ENCODE measurements at regions not wholly inside any gene's neighbourhood (a gene's known extent, or its start where the extent isn't known, plus 50 kb on each side); places are given as distances from the start of the nearest gene placed in this dataset.

GRCh38 chr17:65455154-65455971 lies 106.1 kb downstream of the AXIN2 start:
- 9% methylated on average over 11 of the region's 11 CpGs for WGBS (ENCODE audit: insufficient coverage, low coverage, missing lambda C conversion rate)
- intact Hi-C loops (cut with micrococcal nuclease), result no loop called here
- TF ChIP-seq KAT2B (IDR thresholded peaks at IDR 0.05; ENCODE audit: low read depth, low read length) (no peak), YBX1 (IDR thresholded peaks at IDR 0.05) (no peak), CEBPG (CRISPR knock-in tag; IDR thresholded peaks at IDR 0.05) (no peak), CEBPG (tag; conservative IDR thresholded peaks at IDR 0.05 in 1 of 2, IDR thresholded peaks at IDR 0.05 in 1 of 2) (peak; percentile 56 to 95), ZNF384 (IDR thresholded peaks at IDR 0.05; ENCODE audit: low read depth, low read length) (peak; percentile 46; the same call in 1 of the 2 replicates), ERF (CRISPR knock-in tag; IDR thresholded peaks at IDR 0.05) (no peak), ATF3 (IDR thresholded peaks at IDR 0.05) (peak; percentile 63), ATF3 (CRISPR knock-in tag; conservative IDR thresholded peaks at IDR 0.05) (no peak), ATF7 (IDR thresholded peaks at IDR 0.05) (peak; percentile 17; the same call in 1 of the 2 replicates), ZNF584 (CRISPR knock-in tag; IDR thresholded peaks at IDR 0.05; ENCODE audit: low read depth) (peak; percentile 55; the same call in 1 of the 2 replicates), ZNF175 (CRISPR knock-in tag; IDR thresholded peaks at IDR 0.05; ENCODE audit: low read depth) (peak; percentile 78), TRIM24 (IDR thresholded peaks at IDR 0.05) (peak; percentile 74; a peak in 2 of 4 replicates), REST (IDR thresholded peaks at IDR 0.05; ENCODE audit: borderline replicate concordance) (no peak), REST (CRISPR knock-in tag; IDR thresholded peaks at IDR 0.05; ENCODE audit: low read depth) (no peak)

More at GRCh38 chr17:65455154-65455971, 106.1 kb downstream of the AXIN2 start:
- FAIRE-seq (no peak), ATAC-seq (no peak; the same call in 2 of the 3 replicates), DNase-seq (ENCODE audit: extremely low read depth in 1 of 4, low spot score in 3 of 4) (no peak)
- H3K9ac ChIP-seq (ENCODE audit: insufficient read depth in 1 of 2, low read depth in 2 of 2, low read length in 2 of 2), result no peak overlapping the region
- no peaks in the 10 kb centered on the region for H3K9me1 ChIP-seq (ENCODE audit: control insufficient read depth, insufficient read depth, low read length)
- no TSS peak for BruUV-seq (replicated peaks)
- in situ Hi-C loops (cut with MboI), result no loop called here
- H3K4me2 ChIP-seq (ENCODE audit: insufficient read depth, low read length), result no peak overlapping the region
- H3K4me3 ChIP-seq, result no peak overlapping the region
- H3K9me3 ChIP-seq (replicated peaks; ENCODE audit: control insufficient read depth, insufficient read depth, low read depth, low read length), result no peaks in the 10 kb centered on the region
- peaks cover 4 to 22% of the 10 kb centered on the region in 2 experiments; a peak in 3 of 5 replicates for H3K27me3 ChIP-seq (ENCODE audit: control insufficient read depth in 2 of 2, insufficient read depth in 2 of 2, low read length in 2 of 2)
- no peaks in the 10 kb centered on the region for H4K20me1 ChIP-seq (replicated peaks; ENCODE audit: control insufficient read depth, insufficient read depth, low read length)
- no peaks in the 10 kb centered on the region for H3K4me1 ChIP-seq (replicated peaks in 1 of 2; ENCODE audit: control insufficient read depth in 2 of 2, insufficient read depth in 2 of 2, low read length in 2 of 2)
- no peaks in the 10 kb centered on the region for H3K79me2 ChIP-seq (ENCODE audit: control insufficient read depth, insufficient read depth, low read length)
- H2AFZ ChIP-seq (ENCODE audit: low read depth, low read length), result no peak overlapping the region
- ChIA-PET CTCF (ENCODE audit: low intra/inter-chr PET ratio) (no interaction called here), POLR2A (interaction anchor here (0.7 kb wide), 1 partner anchor 19 kb away, joined by 4 read pairs; no protein-coding TSS in a partner anchor)
- no peak overlapping the region for H3K27ac ChIP-seq (ENCODE audit: extremely low read depth, low read depth, low read length)
- H3K36me3 ChIP-seq (ENCODE audit: control insufficient read depth, insufficient read depth, low read length), result no peaks in the 10 kb centered on the region
